OCI-LY7 (cell line): ENCODE measurements at regions not wholly inside any gene's neighbourhood (a gene's known extent, or its start where the extent isn't known, plus 50 kb on each side); places are given as distances from the start of the nearest gene placed in this dataset.

Experiments
- CTCF ChIP-seq: fragments of 200-600 bp; sonication (generic); conservative IDR thresholded peaks from 2 replicates; pipeline ENCODE4 v1.5.1; 2014; ENCODE audit warnings: mild to moderate bottlenecking, antibody characterized with exemption, low read length, moderate library complexity, mixed read lengths
- EZH2phosphoT487 ChIP-seq: fragments of 200-600 bp; sonication (generic); IDR thresholded peaks from 2 replicates; pipeline ENCODE4 v1.6.1; 2018; ENCODE audit warnings: low read depth, borderline replicate concordance, mild to moderate bottlenecking, mixed run types, antibody characterized with exemption, low read length, moderate library complexity, mixed read lengths

DNA sequence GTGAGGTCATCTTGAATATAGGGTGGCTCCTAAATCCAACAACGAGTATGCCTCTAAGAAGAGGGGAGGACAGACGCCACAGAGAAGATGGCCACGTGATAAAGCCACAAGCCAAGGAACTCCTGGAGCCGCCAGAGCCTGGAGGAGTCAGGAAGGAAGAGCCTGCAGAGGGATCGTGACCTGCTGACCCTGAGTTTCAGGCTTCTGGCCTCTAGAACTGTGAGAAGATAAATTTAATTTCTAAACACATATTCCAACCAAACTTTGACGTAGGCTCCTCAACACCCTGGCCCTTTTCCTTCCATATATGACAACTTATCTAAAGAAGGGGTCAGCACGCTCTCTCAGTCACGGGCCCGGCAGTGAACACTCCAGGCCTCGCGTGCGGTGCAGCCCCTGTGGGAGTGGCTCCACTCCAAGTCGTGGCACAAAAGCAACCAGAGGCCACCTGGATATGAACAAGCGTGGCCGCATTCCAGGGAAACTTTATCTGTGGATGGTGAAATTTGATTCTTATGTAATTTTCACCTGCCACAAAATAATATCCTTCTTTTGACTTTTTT lies 138.6 kb upstream of the AJAP1 start:
- TF ChIP-seq CTCF (no peak), EZH2phosphoT487 (no peak)
